Naive thymus-derived CD8-positive, alpha-beta T cell (primary cell): ENCODE measurements at regions not wholly inside any gene's neighbourhood (a gene's known extent, or its start where the extent isn't known, plus 50 kb on each side); places are given as distances from the start of the nearest gene placed in this dataset.

Source experiments
- ATAC-seq, 2 donors: fragments of 150-1000 bp; cut with Tn5 transposase in 1 of 2; sonication (Bioruptor Pico), chemical (Tn5 transposase) in 1 of 2; 1 replicate in 1 of 2; 2 replicates in 1 of 2; pipeline ENCODE4 v1.10.0; 2021; ENCODE audit warnings: mild to moderate bottlenecking in 2 of 2, moderate library complexity in 2 of 2
- POLR2A ChIA-PET: fragments of 350-600 bp; sonication (Branson Sonifier 250); formaldehyde crosslinking; loops from one replicate; lab custom pipeline; 2021; ENCODE audit warnings: antibody characterized with exemption; lab: Charles Lee
- DNase-seq, 10 donors: peaks; one replicate each; pipeline versions ENCODE4 v3.0.0 to v3.0.0-alpha.2; 2020 to 2022
- H3K27ac Mint-ChIP-seq, 10 donors: one replicate each; pipeline ENCODE4 v1.8.0; 2020 to 2022; ENCODE audit warnings: mild to moderate bottlenecking in 10 of 10, mixed read lengths in 10 of 10, moderate library complexity in 4 of 10, inconsistent platforms in 1 of 10
- H3K27me3 Mint-ChIP-seq, 5 donors: one replicate each; pipeline ENCODE4 v1.8.0; 2021 to 2022; ENCODE audit warnings: mixed read lengths in 5 of 5
- H3K36me3 Mint-ChIP-seq, 3 donors: one replicate each; pipeline ENCODE4 v1.8.0; 2020 to 2022; ENCODE audit warnings: mixed read lengths in 3 of 3, mild to moderate bottlenecking in 2 of 3, inconsistent platforms in 1 of 3
- H3K4me1 Mint-ChIP-seq, 4 donors: one replicate each; pipeline ENCODE4 v1.8.0; 2021 to 2022; ENCODE audit warnings: mixed read lengths in 4 of 4
- H3K4me3 Mint-ChIP-seq, 10 donors: one replicate each; pipeline ENCODE4 v1.8.0; 2020 to 2022; ENCODE audit warnings: mild to moderate bottlenecking in 10 of 10, mixed read lengths in 10 of 10, moderate library complexity in 6 of 10, inconsistent platforms in 1 of 10
- H3K9me3 Mint-ChIP-seq, 9 donors: one replicate each; pipeline ENCODE4 v1.8.0; 2020 to 2022; ENCODE audit warnings: mixed read lengths in 9 of 9, mild to moderate bottlenecking in 3 of 9, inconsistent platforms in 1 of 9, moderate library complexity in 1 of 9

DNA sequence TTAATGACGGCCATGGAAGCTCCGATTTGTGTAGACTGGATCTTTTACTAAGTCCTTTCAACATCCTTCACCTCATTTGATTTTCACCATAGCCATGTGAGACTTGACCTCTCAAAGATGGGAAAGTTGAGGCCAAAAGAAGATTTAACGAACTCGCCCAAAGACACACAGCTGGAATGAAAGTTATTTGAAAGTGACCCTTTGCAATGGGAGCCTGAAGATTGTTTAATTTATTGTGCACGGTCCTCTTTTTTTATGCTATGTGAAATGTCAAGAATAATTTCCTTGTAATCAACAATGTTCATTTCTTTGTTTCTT is 58.0 kb upstream of the COPS8 start:
- ATAC-seq, result no peak
- DNase-seq, result no peak
- H3K27ac Mint-ChIP-seq, result no peak overlapping the region
- no peaks in the 10 kb centered on the region for H3K36me3 Mint-ChIP-seq
- no peak overlapping the region for H3K4me3 Mint-ChIP-seq
- H3K27me3 Mint-ChIP-seq, result peaks cover 0 to 8% (median 4%) of the 10 kb centered on the region in 5 donors
- no peaks in the 10 kb centered on the region for H3K9me3 Mint-ChIP-seq
- peaks cover 0 to 5% (median under 1%) of the 10 kb centered on the region in 4 donors for H3K4me1 Mint-ChIP-seq
- POLR2A ChIA-PET, result no interaction called here

DNA sequence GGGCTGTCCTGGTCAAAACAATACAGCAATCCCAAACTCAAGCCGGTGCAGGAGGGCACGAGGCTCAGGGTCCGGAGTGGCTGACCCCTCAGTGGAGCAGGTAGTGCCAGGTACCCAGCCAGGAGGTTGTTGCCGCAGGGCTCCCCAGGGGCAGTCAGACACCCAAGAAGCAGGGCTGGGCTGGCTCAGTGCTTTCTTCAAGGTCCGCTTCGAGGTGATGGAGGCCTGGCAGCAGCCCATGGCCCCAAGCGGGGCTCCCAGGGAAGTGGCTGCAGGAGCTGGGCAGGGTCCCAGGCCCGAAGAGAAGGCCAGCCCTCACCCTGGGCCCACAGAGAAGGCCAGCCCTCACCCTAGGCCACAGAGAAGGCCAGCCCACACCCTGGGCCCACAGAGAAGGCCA is 55.3 kb upstream of the COPS8 start:
- ATAC-seq, result no peak
- DNase-seq, result no peak
- Mint-ChIP-seq H3K4me1 (peaks cover 0 to 7% (median under 1%) of the 10 kb centered on the region in 4 donors), H3K27me3 (peaks cover 0 to 9% (median 0%) of the 10 kb centered on the region in 5 donors), H3K36me3 (no peaks in the 10 kb centered on the region), H3K4me3 (no peak overlapping the region), H3K9me3 (no peaks in the 10 kb centered on the region), H3K27ac (no peak overlapping the region)
- POLR2A ChIA-PET, result no interaction called here

DNA sequence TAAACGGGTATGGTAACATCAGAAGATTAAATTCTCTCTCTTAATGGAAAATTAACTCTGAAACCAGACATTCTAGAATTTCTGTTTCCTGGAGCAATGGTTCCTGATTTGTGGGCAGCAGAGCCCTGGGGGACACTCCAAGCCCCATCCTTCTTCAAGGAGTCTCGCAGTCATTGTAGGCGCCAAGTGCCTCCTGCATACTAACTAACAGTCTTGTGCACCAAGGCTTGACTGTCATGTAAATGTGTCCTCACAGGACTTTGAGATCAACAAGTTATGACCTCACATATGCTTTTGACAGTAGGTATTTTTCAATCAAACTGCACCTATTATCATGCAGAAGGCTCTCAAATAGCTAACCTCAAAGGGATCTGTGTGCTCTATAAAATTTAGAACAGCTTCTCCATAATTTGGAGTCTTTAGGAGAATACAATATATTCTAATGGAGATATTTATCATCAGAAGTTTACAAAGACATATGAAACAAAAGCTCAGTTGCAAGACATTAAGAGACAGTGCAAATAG is 52.1 kb upstream of the COPS8 start:
- POLR2A ChIA-PET, result no interaction called here
- H3K27ac Mint-ChIP-seq, result no peak overlapping the region
- H3K4me3 Mint-ChIP-seq, result no peak overlapping the region
- H3K4me1 Mint-ChIP-seq, result peaks cover 0 to 5% (median 0%) of the 10 kb centered on the region in 4 donors
- no peak for DNase-seq
- H3K9me3 Mint-ChIP-seq, result no peaks in the 10 kb centered on the region
- H3K36me3 Mint-ChIP-seq, result no peaks in the 10 kb centered on the region
- H3K27me3 Mint-ChIP-seq, result peaks cover 0 to 9% (median 2%) of the 10 kb centered on the region in 5 donors
- no peak for ATAC-seq

DNA sequence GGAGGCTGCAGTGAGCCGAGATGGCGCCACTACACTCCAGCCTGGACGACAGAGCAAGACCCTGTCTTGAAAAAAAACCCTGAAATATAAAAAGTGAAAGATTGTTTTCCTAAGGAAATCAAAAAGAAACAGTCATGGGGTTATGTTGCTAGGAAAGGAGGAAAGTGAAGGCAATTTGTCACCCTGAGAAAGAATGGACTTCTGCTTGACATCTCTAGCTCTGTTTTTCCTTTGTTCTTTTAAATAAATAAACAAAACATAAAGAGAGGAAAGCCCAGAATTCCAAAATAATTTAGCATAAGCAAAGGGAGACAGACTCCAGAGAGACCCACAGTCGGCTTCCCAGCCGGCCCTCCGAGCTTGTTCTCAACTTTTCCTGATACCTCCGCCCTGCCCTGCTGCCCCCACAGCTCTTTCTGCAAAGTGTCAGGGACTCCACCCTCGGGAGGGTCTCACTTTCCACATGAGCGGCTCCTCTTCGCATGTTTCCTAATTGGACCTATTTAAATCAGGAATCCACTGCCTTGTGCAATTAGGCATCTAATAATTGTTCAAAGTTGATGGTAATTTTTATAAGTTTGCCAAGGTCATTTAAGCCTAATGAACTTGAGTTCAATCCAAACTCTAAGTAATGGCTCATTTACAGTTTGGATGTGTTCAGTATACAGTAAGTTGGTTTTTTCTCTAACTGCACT is 49.8 kb upstream of the COPS8 start:
- no peak overlapping the region for H3K27ac Mint-ChIP-seq

More for the DNA sequence above, 49.8 kb upstream of the COPS8 start:
- ATAC-seq, result no peak
- no peaks in the 10 kb centered on the region for H3K36me3 Mint-ChIP-seq
- H3K9me3 Mint-ChIP-seq, result no peaks in the 10 kb centered on the region
- POLR2A ChIA-PET, result no interaction called here
- no peak overlapping the region for H3K4me3 Mint-ChIP-seq
- peaks cover 0 to 9% (median 2%) of the 10 kb centered on the region in 5 donors for H3K27me3 Mint-ChIP-seq
- no peak for DNase-seq
- peaks cover 0 to 5% (median 0%) of the 10 kb centered on the region in 4 donors for H3K4me1 Mint-ChIP-seq
